ENCODE measurements at regions not wholly inside any gene's neighbourhood (a gene's known extent, or its start where the extent isn't known, plus 50 kb on each side); places are given as distances from the start of the nearest gene placed in this dataset.

DNA sequence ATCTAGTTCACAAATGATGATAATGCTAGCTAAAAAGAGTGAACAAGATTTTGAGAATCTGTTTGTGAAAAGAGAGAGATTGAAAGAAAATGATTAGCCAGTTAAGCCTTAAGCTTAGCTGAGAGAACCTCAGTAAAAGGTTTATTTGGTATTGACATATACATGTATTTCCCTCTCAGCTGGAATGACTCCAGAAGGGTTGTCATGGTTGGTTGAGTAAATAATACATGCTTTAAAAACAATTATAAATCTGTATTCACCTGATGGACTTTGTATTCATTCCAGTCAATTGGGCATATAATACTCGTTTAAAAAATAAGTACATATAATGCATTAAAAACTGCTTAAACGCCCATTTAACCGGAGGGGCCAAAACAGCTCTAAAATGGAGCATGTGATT lies 181.4 kb downstream of the GRB14 start:
- DNase-seq: no peak

DNA sequence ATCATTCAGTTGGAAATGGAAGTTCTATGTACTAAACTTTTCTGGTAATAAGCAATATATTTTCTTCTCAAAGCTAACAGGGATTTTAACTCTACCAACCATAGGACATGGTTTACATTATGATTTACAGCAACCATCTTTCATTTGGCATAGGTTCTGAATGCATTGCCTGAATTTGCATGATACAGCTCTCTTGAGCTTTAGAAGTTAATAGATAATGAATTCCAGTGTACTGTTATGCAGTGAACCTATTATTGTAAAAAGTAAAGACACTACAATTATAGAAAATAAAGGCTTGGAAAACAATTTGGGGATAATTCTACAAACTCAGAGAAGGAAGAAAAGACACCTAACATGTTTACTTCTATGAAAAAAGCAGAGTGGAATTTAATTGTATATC lies 182.0 kb downstream of the GRB14 start:
- DNase-seq: no peak

DNA sequence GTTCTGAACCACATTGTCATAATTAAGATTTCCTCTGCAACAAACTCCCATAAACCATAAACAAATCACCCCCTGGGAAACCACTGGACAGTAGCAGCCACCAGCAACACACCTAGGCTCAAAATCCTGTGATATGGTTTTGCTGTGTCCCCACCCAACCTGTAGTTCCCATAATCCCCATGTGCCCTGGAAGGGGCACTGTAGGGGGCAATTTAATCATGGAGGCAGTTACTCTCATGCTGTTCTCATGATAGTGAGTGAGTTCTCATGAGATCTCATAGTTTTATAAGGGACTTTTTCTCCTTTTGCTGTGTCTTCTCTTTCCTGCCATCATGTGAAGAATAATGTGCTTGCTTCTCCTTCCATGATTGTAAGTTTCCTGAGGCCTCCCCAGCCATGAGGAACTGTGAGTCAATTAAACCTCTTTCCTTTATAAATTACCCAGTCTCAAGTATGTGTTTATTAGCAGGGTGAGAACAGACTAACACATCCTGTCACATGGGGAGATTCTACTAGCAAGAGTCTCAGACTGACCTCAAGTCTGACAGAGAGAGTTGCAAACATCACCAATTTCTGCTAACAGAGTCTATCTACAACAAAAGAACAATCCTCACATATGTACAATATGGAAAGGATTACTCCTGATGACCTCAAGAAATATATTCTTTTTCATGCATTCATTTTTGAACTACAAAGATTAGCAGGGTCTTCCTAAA lies 182.6 kb downstream of the GRB14 start:
- peak in 1 of 5 experiments; percentile 2 for DNase-seq

DNA sequence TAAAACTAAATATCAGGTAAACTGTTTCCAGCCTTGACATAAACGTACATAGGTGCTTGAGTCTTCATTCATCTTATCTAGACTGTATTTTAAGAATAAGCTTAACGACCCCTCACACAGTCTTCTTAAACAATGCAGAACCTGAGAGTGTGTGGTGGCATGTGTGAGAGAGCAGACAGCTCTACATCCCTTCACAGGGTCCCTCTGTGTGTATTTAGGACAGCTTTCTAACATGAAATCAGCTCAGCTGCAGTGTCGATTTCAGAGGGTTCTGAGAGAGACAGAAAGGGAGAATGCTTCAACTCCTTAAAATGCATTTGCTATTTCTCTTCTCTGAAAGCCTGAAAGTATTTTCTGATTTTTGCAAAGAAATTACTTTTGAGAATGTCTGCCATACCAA lies 185.2 kb downstream of the GRB14 start:
- DNase-seq: no peak

DNA sequence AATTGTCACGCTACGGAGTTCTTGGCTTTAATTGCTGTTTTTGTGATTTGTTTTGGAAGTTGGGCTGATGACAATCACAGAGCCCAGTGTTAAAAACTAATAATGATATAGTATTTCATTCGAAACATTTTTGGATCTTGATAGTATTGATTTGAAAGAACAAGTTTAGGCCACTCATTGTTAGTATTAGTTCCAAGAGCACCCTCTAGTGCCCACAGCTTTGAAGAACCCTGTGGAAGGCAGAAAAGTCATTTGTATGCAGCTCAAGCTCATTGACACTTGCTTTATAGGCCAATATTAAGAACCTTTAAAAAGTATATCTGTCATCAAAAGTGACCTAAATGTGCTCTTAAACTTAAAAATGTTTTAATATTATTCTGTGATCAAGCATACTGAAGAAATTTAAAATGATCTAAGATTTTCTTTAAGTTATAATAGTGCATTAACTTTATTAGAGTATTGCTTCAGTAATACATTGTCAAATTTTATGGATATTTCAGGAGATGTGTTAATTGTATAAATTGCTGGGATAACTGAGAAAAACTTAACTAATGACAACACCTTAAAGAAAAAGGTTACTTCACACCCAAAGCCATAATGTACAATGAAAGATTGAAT lies 191.0 kb downstream of the GRB14 start:
- no peak for DNase-seq

DNA sequence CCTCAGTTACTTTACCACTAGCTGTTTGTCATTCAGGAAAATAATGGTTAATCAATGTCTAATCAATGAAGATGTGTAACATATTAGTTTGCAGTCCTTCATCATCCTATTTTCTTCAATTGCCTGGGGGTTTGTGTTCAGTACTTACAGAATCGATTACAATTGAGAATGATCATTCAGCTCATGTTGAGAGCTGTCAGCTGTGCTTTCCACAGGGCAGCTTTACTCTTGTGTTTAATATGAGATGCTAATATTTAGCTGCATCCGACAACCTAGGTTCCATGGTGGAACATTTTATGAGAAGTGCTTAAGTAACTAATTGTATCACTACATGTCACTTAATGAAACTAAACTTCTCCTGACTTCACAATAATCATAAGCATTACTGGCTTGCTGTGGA lies 191.9 kb downstream of the GRB14 start:
- no peak for DNase-seq

DNA sequence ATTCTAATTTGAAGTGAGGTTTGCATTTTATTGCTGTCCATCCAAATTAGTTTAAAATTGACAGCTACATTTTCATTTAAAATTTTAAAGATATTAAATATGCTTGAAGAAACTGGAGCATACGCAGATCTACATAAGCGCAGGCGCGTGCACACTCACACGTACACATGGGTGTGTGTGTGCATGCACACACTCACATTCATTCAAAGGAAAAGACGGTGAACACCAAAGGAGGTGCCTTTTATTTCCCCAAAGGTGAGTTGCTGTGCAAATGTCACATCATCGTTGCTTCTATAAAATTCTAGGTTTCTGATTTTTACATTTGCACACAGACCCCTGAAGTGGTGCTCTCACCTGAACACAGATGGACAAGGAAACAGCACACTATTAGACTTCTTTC lies 194.2 kb downstream of the GRB14 start:
- no peak for DNase-seq

DNA sequence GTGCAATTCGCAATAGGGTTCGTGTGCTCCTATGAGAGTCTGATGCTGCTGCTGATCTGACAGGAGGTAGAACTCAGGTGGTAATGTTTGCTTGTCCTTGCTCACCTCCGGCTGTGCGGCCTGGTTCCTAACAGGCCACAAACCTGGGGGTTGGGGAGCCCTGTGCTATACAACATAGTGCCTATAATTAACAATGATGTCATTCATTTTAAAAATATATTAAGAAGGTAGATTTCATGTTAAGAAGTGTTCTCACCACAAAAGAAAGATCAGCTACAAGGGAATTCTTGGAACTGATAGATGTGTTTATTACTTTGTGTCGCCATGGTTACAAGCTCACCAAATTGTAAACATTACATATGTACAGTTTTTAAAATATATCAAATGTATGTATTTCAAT lies 200.5 kb downstream of the GRB14 start:
- no peak for DNase-seq

DNA sequence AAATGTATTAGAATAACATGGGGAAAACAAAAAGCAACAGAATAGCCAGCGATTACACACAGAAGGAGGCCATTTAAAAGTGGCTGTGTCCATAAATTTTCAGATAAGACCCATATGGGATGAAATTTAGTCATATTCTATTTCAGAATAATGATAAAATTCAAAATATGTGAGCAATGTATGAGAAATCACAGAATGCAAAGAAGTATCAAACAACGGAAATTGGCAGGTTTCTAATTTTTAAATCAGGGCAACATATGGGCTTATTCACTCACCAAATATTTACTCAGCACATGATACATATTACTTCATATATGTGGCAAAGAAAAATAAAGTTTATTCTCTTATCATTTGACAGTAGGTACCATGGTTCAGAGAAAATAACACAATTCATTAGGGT lies 208.5 kb downstream of the GRB14 start:
- DNase-seq: no peak

DNA sequence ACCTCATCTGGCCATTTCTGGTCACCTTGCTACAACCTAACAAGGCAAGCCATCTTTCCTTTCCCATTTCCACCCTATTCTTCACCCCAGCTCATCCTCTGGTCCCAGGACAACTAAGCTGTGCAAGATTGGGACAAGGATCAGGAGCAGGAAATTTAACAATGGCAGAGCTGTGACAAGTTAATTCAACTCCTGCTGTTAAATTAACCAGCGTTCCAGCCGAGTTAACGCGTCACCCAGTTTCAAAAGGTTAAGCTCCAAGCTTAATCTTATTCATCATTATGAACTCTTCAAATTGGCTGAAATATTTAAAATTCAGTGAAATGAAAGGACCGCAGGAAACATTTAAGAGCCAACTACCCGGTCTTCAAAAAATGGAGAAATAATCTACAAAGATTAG lies 231.9 kb downstream of the GRB14 start:
- DNase-seq: no peak

DNA sequence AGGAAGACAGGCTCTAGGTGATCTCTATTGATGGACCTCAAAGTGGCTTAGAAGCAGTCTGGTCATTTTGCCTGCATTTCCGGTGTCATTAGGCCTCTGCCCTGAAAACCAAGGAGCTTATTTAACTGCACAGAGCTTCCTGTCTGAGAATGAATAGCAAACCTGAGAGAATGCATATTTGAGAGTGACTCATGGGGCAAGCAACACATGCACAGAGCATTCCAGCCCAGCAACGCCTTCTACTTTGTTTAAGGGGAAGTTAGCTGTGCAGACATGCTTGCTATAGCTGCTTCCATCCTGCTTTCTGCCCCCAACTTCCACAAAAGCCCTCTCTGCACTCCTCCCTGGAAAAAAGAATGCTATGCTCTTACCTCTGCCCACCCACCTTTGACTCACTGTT lies 232.8 kb downstream of the GRB14 start:
- DNase-seq: no peak

DNA sequence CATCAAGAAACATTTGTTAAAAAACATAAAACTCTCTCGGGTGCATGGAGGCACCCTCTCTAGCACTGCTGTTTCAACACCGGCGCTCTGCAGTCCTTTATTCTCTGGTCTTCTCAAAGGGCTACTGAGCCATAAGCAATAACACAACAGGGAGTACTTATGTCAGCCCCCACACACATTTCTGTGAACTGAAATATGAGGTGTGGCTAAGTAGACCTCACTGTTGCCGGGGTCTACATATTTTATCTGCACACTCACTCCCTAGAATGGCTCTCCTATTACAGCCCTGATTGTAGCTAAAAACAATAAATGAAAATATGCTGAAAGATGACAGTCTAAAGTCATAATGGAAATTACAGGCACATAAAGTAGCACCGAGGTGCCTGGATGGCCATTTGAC lies 235.1 kb downstream of the GRB14 start:
- no peak for DNase-seq

DNA sequence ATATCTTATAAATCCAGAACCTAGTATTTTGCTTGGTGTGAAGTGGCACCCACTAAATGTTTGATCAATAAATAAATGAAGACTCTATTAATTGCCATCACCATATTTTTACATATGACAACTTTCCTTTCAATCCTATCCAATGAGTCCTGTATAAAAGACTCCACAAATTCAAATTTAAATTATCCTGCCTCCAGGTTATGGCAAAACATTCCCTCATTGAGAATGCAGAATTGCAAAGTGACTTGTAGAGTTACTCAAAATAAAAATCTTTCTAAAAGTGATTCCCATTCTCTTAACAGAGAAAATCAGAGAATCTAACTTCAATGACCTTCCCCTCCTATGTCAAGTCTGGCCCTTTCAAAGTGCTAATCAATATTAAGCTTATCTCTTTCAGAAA lies 236.8 kb downstream of the GRB14 start:
- DNase-seq: no peak

DNA sequence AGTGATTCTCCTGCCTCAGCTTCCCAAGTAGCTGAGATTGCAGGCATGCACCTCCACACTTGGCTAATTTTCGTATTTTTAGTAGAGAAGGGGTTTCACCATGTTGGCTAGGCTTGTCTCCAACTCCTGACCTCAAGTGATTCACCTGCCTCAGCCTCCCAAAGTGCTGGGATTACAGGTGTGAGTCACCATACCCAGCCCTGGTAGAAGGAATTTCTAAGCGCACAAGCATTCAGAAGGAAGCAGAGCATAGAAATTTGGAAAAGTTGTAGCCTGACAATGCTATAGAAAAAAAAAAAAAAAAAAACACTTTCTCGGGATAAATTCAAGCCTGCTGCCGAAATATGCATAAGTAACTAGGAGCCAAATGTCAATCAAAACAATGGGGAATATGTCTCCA lies 249.4 kb downstream of the GRB14 start:
- no peak for DNase-seq

DNA sequence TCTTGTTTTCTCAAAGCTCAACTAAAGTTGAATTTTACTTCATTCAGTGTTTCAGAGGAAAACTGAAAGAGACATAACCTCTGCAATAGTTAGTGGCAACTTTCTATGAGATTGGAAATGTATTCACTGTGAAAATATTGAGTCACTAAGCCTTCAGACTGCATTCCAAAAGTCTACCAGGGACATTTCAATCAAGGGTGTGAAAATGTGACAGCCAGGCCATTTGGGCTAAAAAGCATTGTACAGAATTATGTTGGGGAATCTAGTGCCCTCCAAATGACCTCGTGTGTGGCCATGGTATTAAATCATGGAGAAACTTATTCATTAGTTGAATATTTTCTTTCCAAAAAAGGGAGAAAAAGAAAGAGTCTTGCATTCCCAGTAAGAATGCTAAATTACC lies 251.9 kb downstream of the GRB14 start:
- no peak for DNase-seq

DNA sequence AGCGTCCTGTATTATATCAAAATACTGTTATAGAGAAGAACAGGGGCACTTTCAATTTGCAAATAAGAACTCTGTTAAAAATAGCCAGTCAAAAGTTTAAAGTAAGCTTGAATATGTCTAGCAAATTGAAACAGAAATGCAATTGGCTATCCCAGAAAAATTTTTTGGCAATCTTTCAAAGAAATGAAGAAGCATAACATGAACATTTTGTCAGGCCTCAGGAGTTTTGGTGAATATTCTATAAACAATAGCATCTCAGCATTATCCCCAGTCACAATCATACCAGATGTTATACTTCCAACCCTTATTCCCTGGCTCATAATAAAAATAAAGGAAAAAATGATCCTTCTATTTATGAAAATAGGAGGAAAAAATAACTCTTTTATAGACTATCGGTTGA lies 252.4 kb downstream of the GRB14 start:
- DNase-seq: no peak

DNA sequence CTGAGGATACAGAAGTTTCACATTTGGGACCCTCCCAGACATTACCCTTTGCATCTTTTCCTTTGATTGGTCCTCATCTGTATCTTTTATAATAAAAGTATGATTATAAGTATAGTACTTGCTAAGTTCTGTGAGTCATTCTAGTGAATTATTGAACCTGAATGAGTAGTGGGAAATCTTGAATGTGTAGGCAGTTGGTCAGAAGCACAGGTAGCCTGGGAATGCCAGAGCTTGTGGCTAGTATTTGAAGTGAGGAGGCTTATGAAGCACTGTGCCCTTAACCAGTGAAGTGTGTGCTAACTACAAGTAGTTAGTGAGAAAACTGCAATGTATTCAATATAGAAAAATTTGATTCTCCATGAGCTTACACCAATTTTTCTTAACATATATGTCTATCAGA lies 257.6 kb downstream of the GRB14 start:
- no peak for DNase-seq

DNA sequence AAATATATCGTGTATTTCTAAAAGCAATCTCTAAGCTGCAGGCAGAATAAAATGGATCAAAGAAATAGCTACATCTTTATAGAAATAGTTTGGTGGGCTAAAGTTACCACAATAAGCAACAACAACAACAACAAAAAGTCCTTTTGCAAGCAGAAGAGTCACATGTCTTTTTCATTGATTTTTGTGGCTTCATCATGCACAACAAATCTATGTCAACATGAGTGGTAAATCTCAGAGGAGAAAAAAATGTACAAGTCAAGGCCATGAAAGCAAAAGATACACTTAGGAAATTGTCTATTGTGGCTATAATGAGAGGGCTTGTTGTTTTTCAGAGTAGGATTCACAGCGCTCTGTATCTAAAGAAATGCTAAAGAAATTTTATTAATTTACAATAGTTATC lies 269.7 kb downstream of the GRB14 start:
- no peak for DNase-seq

DNA sequence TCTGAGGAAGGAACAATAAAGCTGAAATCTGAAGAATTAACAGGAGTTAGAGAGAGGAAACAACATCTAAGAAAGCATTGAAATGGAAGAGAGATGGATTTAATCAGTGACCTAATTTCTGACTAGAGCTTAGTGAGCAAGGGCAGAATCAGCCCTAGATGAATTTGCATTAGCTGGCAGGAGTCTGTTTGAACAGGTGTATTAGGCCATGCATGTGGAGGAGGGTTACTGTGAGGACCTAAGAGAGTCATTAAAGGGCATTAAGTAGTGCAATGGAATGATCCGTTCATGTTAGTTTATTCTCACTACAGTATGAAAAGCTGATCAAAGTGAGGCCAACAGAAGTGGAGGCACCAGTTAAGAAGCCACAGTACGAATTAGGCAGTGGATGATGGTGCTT lies 285.3 kb downstream of the GRB14 start:
- no peak for DNase-seq

DNA sequence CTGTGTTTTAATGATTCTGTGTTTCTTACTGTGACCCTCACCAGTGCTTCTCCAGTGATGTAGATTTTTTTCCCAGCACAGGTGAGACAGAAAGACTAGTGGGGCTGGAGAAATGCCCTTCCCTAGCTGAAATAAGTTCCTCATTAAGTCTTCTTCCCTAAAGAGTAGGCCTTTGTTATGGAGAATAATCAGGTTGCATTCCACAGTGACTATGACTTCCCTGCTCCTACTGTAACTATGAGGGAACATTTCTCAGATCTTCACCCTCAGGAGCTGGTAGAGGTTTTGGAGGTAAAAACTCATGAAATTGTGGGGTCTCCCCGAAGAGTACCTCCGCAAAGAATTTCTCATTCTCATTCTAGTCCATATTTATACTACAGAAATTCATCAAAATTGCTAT lies 286.2 kb downstream of the GRB14 start:
- no peak for DNase-seq

DNA sequence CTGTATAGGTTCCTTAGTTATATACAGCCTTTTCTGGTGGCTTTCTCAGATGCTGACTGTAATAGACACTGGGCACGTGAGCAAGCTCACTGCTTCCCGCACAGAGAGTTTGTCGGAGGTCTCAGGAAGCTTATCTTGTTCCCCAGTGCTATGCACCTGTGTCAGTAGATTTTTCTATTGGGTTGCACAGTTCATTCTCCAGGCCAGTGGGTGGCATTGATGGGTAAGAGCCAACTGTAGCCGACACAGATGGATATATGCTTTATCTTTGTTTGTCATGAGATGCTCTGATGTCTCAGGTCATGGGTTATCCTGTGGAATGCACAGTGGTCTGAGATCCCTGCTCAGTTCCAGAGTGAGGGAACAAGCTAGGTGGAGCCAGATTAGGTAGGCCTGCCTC lies 293.0 kb downstream of the GRB14 start:
- no peak for DNase-seq

DNA sequence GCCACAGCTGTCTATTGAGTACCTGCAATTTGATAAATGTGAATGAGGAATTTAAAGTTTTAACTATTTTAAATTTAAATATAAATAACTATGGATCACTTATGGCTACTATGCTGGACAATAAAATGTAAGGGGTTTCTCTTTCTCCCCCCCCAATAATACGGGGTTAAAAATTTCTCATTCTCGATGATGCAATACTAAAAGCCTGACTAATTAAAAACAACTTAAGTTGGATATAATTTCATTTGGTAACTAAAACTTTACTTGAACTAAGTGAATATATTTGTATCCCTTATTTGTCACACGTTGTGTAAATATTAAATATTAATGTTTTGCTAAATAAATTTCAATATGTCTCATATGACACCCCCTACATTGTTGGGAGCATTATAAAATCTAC lies 297.3 kb downstream of the GRB14 start:
- DNase-seq: no peak

DNA sequence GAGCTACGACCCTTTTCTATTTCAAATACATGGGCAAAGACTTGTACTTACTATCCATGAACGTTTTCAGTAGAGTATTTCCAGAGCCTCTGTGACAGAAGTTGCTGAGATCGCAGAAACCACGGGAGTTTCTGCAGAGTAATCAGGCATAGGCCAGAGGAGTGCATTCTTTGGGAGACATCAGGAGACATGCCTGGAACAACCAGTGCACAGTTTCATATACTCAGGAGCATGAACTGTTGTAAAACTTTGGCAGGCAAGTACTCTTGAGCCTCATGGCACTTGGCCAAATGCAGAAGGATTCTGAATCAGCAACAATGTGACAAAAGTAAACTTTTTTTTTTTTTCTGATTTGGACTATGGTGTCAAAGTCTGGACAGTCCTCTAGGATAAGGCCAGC lies 307.1 kb downstream of the GRB14 start:
- DNase-seq: no peak

DNA sequence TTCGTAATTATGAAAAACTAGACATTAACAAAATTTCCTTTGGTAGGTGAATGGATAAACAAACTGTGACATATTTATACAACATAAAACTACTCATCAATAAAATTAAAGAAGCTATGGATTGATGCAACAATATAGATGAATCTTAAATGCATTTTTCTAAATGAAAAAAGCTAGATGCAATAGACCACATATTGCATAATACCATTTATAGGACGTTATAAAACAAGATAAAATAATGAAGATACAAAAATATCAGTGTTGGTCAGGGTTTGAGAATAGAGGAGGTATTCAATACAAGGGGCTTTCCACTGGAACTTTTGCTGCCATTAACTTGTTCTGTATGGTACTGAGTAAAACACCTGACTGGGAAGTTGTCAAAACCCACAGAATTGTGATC lies 314.4 kb downstream of the GRB14 start:
- DNase-seq: no peak

DNA sequence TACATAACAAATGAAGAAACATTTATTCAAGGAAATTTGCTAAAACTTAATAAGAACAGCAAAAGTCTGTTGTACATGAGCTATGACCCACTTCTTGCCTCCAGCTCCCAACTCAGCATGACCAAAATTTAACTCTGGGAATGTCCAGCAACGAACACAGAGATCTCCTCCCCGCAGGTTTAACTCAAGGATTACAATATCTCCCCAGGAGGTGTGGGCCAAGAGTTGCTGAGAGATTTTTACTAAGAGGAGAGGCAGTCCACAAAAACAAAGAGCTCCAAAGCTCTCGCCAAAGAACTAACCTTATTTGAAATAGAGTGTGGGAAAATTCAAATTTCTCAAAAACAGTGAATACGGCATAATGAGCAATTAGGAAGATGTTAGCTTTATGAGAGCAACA lies 318.5 kb downstream of the GRB14 start:
- no peak for DNase-seq

Data from T-helper 2 cell (primary cell).